ENCODE measurements at regions not wholly inside any gene's neighbourhood (a gene's known extent, or its start where the extent isn't known, plus 50 kb on each side); places are given as distances from the start of the nearest gene placed in this dataset.
A peak's percentile ranks its signal among the peaks of the same experiment; 100 is the strongest.

DNA sequence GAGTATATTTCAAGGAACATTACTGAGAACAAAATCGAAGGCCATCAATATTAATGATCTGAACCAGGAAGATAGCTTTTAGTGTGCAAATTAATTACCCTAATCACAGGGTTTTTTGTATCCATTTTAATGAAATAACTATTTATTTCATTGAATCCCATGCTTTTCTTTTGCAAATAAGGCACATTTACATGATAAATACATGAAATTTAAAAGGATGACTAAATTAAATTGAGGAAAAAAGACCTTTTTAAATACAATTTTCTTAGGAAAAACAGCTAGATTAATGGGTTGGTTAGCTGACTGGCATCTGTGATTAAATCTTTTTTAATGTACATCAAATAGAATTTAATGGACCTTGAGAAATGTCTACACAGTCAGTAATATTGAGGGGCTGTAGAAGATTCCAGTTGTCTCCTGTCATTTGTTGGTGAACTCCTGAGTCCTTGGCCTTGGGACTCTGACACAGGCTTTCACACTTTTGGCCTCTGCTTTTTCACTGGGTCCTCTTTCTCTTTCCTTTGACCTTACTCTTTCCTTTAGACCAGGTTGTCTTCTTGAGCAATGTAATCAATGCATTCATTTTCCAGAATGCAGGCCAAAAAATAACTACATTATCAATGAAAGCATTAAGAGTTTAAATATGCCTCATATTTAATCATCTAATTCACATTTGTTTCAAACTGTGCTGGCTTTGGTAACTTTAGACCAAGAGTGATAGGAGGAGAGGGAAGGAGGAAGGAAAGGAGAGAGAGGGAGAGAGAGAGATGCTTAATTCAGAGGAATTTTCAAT lies 511.5 kb downstream of the ZNF608 start:
- H4K8ac ChIP-seq (replicated peaks; ENCODE audit: insufficient read length, low read depth, low read length), result no peak overlapping the region
- H3K14ac ChIP-seq (ENCODE audit: insufficient read depth, low read length), result no peak overlapping the region
- peak overlapping the region; percentile 44 for H3K27ac ChIP-seq (ENCODE audit: insufficient read length, low read depth, low read length)
- Mint-ChIP-seq H3K9me3 (peaks cover 0 to 5% of the 10 kb centered on the region in 2 experiments; a peak in 3 of 5 replicates), H3K27me3 (ENCODE audit: low read depth) (no peaks in the 10 kb centered on the region; the same call in 1 of the 2 replicates), H3K4me3 (peak overlapping the region in 1 of 2 experiments; percentile 49; a peak in 3 of 5 replicates), H3K36me3 (ENCODE audit: insufficient read depth in 1 of 3, low read depth in 3 of 3) (peaks cover 2 to 12% (median 7%) of the 10 kb centered on the region in 3 experiments; a peak in 5 of 7 replicates), H3K27ac (peak overlapping the region; percentile 78 to 97 (median 97)), H3K4me1 (peaks cover 56 to 67% of the 10 kb centered on the region in 2 experiments)
- H3K23ac ChIP-seq (ENCODE audit: insufficient read length, low read depth, low read length), result no peak overlapping the region
- H2BK12ac ChIP-seq (ENCODE audit: insufficient read length, low read depth, low read length), result no peak overlapping the region
- no peak overlapping the region for H2BK15ac ChIP-seq (ENCODE audit: low read depth, low read length)
- no peak overlapping the region for H2BK20ac ChIP-seq (ENCODE audit: low read depth, low read length, poor library complexity, severe bottlenecking)
- no peaks in the 10 kb centered on the region for H3K23me2 ChIP-seq (ENCODE audit: insufficient read length, low read depth, low read length, poor library complexity, severe bottlenecking)
- H3K79me2 ChIP-seq (ENCODE audit: insufficient read depth, low read length), result no peaks in the 10 kb centered on the region
- no peaks in the 10 kb centered on the region for H3K79me1 ChIP-seq (ENCODE audit: insufficient read depth, low read depth, low read length, poor library complexity, severe bottlenecking)
- peaks cover 11% of the 10 kb centered on the region for H3K4me1 ChIP-seq (ENCODE audit: insufficient read depth, low read length)
- H2BK5ac ChIP-seq (ENCODE audit: insufficient read length, low read length), result no peak overlapping the region
- no peaks in the 10 kb centered on the region for H4K20me1 ChIP-seq (ENCODE audit: control insufficient read depth, insufficient read depth, insufficient read length)
- TF ChIP-seq, protein P1, sequence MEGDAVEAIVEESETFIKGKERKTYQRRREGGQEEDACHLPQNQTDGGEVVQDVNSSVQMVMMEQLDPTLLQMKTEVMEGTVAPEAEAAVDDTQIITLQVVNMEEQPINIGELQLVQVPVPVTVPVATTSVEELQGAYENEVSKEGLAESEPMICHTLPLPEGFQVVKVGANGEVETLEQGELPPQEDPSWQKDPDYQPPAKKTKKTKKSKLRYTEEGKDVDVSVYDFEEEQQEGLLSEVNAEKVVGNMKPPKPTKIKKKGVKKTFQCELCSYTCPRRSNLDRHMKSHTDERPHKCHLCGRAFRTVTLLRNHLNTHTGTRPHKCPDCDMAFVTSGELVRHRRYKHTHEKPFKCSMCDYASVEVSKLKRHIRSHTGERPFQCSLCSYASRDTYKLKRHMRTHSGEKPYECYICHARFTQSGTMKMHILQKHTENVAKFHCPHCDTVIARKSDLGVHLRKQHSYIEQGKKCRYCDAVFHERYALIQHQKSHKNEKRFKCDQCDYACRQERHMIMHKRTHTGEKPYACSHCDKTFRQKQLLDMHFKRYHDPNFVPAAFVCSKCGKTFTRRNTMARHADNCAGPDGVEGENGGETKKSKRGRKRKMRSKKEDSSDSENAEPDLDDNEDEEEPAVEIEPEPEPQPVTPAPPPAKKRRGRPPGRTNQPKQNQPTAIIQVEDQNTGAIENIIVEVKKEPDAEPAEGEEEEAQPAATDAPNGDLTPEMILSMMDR (conservative IDR thresholded peaks at IDR 0.05), result no peak
- no peak overlapping the region for H2AFZ ChIP-seq (ENCODE audit: low read length)
- H3K4ac ChIP-seq (ENCODE audit: low read depth, low read length), result no peak overlapping the region
- no peak overlapping the region for H3T11ph ChIP-seq (ENCODE audit: low read length)
- no peak overlapping the region for H3K18ac ChIP-seq (ENCODE audit: insufficient read length, low read depth, low read length)
- no peak for DNase-seq
- no peak overlapping the region for H2BK120ac ChIP-seq (ENCODE audit: low read depth, low read length, poor library complexity, severe bottlenecking)
- H3K27me3 ChIP-seq (ENCODE audit: insufficient read depth, low read length), result no peaks in the 10 kb centered on the region
- no peaks in the 10 kb centered on the region for H3K9me3 ChIP-seq (ENCODE audit: control insufficient read depth, low read depth, low read length)
- no CpG with 5 or more reads among the region's 1 CpG for WGBS (ENCODE audit: extremely low coverage, insufficient read length, low lambda C conversion rate)
- H3K9ac ChIP-seq (ENCODE audit: extremely low read depth, insufficient read length, low read length), result no peak overlapping the region
- H3K4me2 ChIP-seq (ENCODE audit: insufficient read depth, insufficient read length, low read length), result no peak overlapping the region
- H4K5ac ChIP-seq (ENCODE audit: insufficient read length, low read depth, low read length), result no peak overlapping the region
- H4K91ac ChIP-seq (ENCODE audit: insufficient read length, low read depth, low read length), result no peak overlapping the region
- no peak overlapping the region for H2AK5ac ChIP-seq (ENCODE audit: insufficient read length, low read length)
- no peak overlapping the region for H3K56ac ChIP-seq (ENCODE audit: insufficient read length, low read depth, low read length)
